Femur (tissue), 1 donor: ENCODE measurements at regions not wholly inside any gene's neighbourhood (a gene's known extent, or its start where the extent isn't known, plus 50 kb on each side); places are given as distances from the start of the nearest gene placed in this dataset.

Experiments
- DNase-seq: peaks from one replicate; pipeline ENCODE4 v3.0.0-alpha.2; 2017

GRCh38 chr20:37455659-37456058 lies 65.4 kb upstream of the NNAT start:
- no peak for DNase-seq

GRCh38 chr20:37456948-37457347 lies 64.1 kb upstream of the NNAT start:
- DNase-seq: no peak

GRCh38 chr20:37457921-37458320 lies 63.1 kb upstream of the NNAT start:
- DNase-seq: peak; percentile 65

GRCh38 chr20:37458761-37459160 lies 62.3 kb upstream of the NNAT start:
- no peak for DNase-seq

- no peak for DNase-seq
These were observed 59.6 kb upstream of the NNAT start for GRCh38 chr20:37461405-37461804.

DNA sequence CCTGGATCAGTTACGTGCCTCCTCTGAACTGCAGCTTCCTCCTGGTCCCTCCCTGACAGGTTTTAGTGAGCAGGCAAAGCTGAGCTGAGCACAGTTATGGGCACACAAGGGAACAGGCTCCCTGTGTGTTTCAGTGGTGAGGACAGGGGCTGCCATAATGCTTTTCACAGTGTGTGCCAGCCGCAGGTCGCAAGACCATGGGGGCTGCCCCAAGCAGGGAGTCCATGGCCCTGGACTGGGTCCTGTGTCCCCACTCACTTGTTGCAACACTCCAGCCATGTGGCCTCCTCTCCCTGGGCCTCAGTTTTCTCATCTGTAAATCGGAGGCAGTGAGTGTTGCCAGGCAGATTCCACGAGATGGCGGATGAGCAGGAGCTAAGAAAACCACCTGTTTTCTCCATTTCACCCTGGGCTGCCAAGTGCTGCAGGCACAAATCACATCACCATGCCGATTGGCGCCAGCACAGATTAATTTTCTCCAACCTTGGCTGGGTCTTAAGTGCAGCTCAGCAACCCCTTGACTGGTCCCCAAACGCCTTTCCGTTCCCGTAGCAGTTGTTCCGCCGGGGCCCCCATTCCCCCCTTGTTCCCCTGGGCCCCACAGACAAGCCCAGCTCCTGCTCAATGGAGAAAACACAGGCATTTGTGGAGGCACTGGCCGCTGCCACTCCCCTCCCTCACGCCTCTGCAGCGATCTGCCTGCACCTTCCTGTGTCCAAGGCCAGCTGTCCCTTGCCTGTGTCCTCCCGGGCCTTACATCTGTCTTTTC lies 57.1 kb upstream of the NNAT start:
- DNase-seq: peak; percentile 76

- no peak for DNase-seq
These were observed 56.4 kb upstream of the NNAT start for GRCh38 chr20:37464611-37465010.
